HEK293T (cell line): ENCODE measurements at regions not wholly inside any gene's neighbourhood (a gene's known extent, or its start where the extent isn't known, plus 50 kb on each side); places are given as distances from the start of the nearest gene placed in this dataset.

Source experiments
- CTCF ChIA-PET: fragments of 350-600 bp; formaldehyde crosslinking; extraction: SDS; loops from one replicate; lab custom pipeline; 2021; ENCODE audit warnings: antibody characterized with exemption, inconsistent platforms; lab: Yijun Ruan, JAX
- POLR2A ChIA-PET: fragments of 350-600 bp; formaldehyde crosslinking; extraction: SDS; loops from one replicate; lab custom pipeline; 2020; ENCODE audit warnings: antibody characterized with exemption, inconsistent platforms; lab: Yijun Ruan, JAX
- DNase-seq: peaks from one replicate; pipeline ENCODE4 v3.0.0; 2012; ENCODE audit warnings: mixed read lengths; ENCODE audit errors: extremely low spot score
- ARNT ChIP-seq: fragments of 450-650 bp; IDR thresholded peaks from 2 replicates; pipeline ENCODE4 v1.6.1; 2017; ENCODE audit warnings: mild to moderate bottlenecking
- BHLHE40 ChIP-seq: fragments of 450-650 bp; IDR thresholded peaks from 2 replicates; pipeline ENCODE4 v1.6.1; 2016; ENCODE audit warnings: mild to moderate bottlenecking, moderate library complexity, borderline replicate concordance
- CTBP1 ChIP-seq: fragments of 450-650 bp; IDR thresholded peaks from 2 replicates; pipeline ENCODE4 v1.6.1; 2016; ENCODE audit warnings: borderline replicate concordance
- ELF4 ChIP-seq: fragments of 450-650 bp; IDR thresholded peaks from 2 replicates; pipeline ENCODE4 v1.6.1; 2017; ENCODE audit warnings: antibody characterized with exemption
- FOXA1 ChIP-seq: fragments of 450-650 bp; IDR thresholded peaks from 2 replicates; pipeline ENCODE4 v1.6.1; 2016; ENCODE audit warnings: mild to moderate bottlenecking
- FOXK2 ChIP-seq: fragments of 450-650 bp; IDR thresholded peaks from 2 replicates; pipeline ENCODE4 v1.6.1; 2016; ENCODE audit warnings: mild to moderate bottlenecking
- FOXM1 ChIP-seq: fragments of 450-650 bp; IDR thresholded peaks from 2 replicates; pipeline ENCODE4 v1.6.1; 2017; ENCODE audit warnings: mild to moderate bottlenecking, borderline replicate concordance
- HDGF ChIP-seq: fragments of 450-650 bp; IDR thresholded peaks from 2 replicates; pipeline ENCODE4 v1.6.1; 2017; ENCODE audit warnings: antibody characterized with exemption, borderline replicate concordance
- L3MBTL2 ChIP-seq: fragments of 450-650 bp; conservative IDR thresholded peaks from 2 replicates; pipeline ENCODE4 v1.6.1; 2016; ENCODE audit warnings: mild to moderate bottlenecking
- LEF1 ChIP-seq: fragments of 450-650 bp; IDR thresholded peaks from 2 replicates; pipeline ENCODE4 v1.6.1; 2017; ENCODE audit warnings: mild to moderate bottlenecking, borderline replicate concordance
- NFRKB ChIP-seq: fragments of 450-650 bp; IDR thresholded peaks from 2 replicates; pipeline ENCODE4 v1.6.1; 2016; ENCODE audit warnings: mild to moderate bottlenecking, moderate library complexity
- SP1 ChIP-seq: fragments of 450-650 bp; IDR thresholded peaks from 2 replicates; pipeline ENCODE4 v1.6.1; 2017
- SUZ12 ChIP-seq: fragments of 450-650 bp; IDR thresholded peaks from 2 replicates; pipeline ENCODE4 v1.6.1; 2016; ENCODE audit warnings: mild to moderate bottlenecking
- TARDBP ChIP-seq: fragments of 450-650 bp; IDR thresholded peaks from 2 replicates; pipeline ENCODE4 v1.6.1; 2016
- ZNF384 ChIP-seq: fragments of 450-650 bp; IDR thresholded peaks from 2 replicates; pipeline ENCODE4 v1.6.1; 2016
- TF ChIP-seq, protein P1 (sequence below): fragments of 450-650 bp; IDR thresholded peaks from 2 replicates; pipeline ENCODE4 v1.6.1; 2016

GRCh38 chr2:103459283-103459682 is 697.5 kb downstream of the TMEM182 start:
- POLR2A ChIA-PET: no interaction called here
- CTCF ChIA-PET: no interaction called here

GRCh38 chr2:103462101-103462500 is 700.3 kb downstream of the TMEM182 start:
- no peak for TF ChIP-seq FOXM1
- TF ChIP-seq ZNF384: no peak
- TF ChIP-seq SUZ12: no peak
- no peak for TF ChIP-seq FOXA1
- no peak for TF ChIP-seq TARDBP
- TF ChIP-seq, protein P1, sequence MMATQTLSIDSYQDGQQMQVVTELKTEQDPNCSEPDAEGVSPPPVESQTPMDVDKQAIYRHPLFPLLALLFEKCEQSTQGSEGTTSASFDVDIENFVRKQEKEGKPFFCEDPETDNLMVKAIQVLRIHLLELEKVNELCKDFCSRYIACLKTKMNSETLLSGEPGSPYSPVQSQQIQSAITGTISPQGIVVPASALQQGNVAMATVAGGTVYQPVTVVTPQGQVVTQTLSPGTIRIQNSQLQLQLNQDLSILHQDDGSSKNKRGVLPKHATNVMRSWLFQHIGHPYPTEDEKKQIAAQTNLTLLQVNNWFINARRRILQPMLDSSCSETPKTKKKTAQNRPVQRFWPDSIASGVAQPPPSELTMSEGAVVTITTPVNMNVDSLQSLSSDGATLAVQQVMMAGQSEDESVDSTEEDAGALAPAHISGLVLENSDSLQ: no peak
- TF ChIP-seq ARNT: no peak
- TF ChIP-seq BHLHE40: no peak
- TF ChIP-seq SP1: no peak
- TF ChIP-seq NFRKB: no peak
- no peak for TF ChIP-seq HDGF
- DNase-seq: no peak
- CTCF ChIA-PET: no interaction called here
- POLR2A ChIA-PET: no interaction called here

More at GRCh38 chr2:103459283-103459682, 697.5 kb downstream of the TMEM182 start:
- no peak for TF ChIP-seq TARDBP
- TF ChIP-seq HDGF: no peak
- TF ChIP-seq CTBP1: no peak
- TF ChIP-seq SUZ12: no peak
- no peak for TF ChIP-seq ARNT
- no peak for TF ChIP-seq SP1
- no peak for TF ChIP-seq FOXK2
- no peak for TF ChIP-seq ELF4
- no peak for TF ChIP-seq LEF1
- no peak for TF ChIP-seq ZNF384
- TF ChIP-seq L3MBTL2: no peak
- no peak for TF ChIP-seq FOXM1
- no peak for DNase-seq

DNA sequence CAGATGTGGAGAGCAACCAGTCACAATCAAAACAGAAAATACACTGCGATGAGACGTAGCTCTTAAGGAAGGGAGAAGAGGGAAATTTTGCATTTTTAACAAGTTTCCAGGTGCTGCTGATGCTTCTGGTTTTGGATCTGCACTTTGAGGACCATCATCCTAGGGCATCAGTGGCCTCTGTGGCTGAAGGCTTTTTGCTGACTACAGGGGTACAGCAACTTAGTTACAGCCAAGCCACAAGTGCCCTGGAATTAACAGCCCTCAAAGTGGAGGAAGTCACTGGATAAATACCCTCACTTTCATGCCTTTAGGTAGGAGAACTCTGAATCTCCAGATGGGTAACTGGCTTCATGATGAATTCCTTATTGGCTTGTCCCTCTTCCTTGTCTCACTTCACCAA is 700.9 kb downstream of the TMEM182 start:
- ChIA-PET POLR2A (no interaction called here), CTCF (no interaction called here)
- no peak for DNase-seq
- TF ChIP-seq, protein P1: no peak
- TF ChIP-seq SP1 (no peak), ELF4 (no peak), ZNF384 (no peak), FOXA1 (no peak), LEF1 (no peak)

DNA sequence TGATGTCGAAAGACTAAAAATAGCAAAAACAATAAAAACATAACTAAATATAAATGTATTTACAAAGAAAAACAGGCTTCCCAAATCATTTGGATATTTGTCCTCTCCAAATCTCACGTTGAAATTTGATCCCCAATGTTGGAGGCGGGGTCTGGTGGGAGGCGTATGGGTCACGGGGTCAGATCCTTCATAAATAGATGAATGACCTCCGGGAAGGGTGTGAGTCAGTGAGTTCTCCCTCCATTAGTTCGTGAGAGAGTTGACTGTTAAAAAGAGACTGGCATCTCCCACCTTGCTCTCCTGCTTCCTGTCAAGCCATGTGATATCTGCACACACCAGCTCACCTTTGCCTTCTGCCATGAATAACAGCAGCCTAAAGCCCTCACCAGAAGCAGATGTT is 703.0 kb downstream of the TMEM182 start:
- CTCF ChIA-PET: no interaction called here
- TF ChIP-seq BHLHE40 (no peak), TARDBP (no peak)
- POLR2A ChIA-PET: no interaction called here
- no peak for DNase-seq

DNA sequence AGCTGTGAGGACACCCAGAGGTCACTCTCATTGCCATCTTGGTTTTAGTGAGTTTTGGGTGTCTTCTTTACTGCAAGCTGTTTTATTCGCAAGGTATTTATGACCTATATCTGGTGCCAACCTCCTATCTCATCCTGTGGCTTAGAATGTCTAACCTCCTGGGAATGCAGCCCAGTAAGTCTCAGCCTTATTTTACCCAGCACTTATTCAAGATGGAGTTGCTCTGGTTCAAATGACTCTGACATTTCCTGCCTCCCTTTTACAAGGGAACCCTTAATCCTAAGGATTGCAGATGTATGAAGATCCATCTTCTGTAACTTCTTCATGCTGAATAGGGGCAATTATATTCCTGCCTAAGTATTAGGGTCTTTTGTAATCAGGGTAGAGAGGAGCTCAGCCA is 708.0 kb downstream of the TMEM182 start:
- no peak for DNase-seq
- POLR2A ChIA-PET: no interaction called here
- CTCF ChIA-PET: no interaction called here
- TF ChIP-seq, protein P1: no peak
- TF ChIP-seq FOXK2 (no peak), SP1 (no peak), SUZ12 (no peak), L3MBTL2 (no peak), TARDBP (no peak), FOXA1 (no peak), ARNT (no peak), ZNF384 (no peak), LEF1 (no peak), FOXM1 (no peak), CTBP1 (no peak), NFRKB (no peak), ELF4 (no peak), BHLHE40 (no peak)

DNA sequence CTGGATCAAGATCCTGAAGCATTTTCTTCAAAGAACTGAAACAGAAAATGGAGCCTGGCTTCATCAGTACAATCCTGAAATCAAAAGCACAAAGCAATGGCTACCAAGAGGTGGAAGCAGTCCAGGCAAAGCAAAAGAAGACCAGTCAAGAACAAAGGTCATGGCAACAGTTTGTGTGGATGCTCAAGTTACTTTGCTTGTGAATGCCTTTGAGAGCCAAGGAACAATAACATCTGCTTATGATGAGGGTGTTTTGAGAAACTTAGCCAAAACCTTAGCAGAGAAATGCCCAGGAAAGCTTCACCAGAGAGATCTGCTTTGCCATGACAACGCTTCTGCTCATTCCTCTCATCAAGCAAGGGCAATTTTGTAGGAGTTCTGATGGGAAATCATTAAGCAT is 723.1 kb downstream of the TMEM182 start:
- ChIA-PET CTCF (no interaction called here), POLR2A (no interaction called here)
- no peak for DNase-seq
- TF ChIP-seq FOXM1: no peak
- no peak for TF ChIP-seq L3MBTL2
- TF ChIP-seq NFRKB: no peak
- no peak for TF ChIP-seq CTBP1
- TF ChIP-seq ARNT: no peak
- no peak for TF ChIP-seq TARDBP
- TF ChIP-seq, protein P1: no peak
- no peak for TF ChIP-seq FOXA1
- no peak for TF ChIP-seq SUZ12
- TF ChIP-seq FOXK2: no peak
- no peak for TF ChIP-seq HDGF
- TF ChIP-seq BHLHE40: no peak

- ChIA-PET CTCF (no interaction called here), POLR2A (no interaction called here)
- DNase-seq: no peak
- no peak for TF ChIP-seq FOXK2
Observed at GRCh38 chr2:103496850-103497249, 735.0 kb downstream of the TMEM182 start.
